Epithelial cell of prostate (primary cell): ENCODE measurements at regions not wholly inside any gene's neighbourhood (a gene's known extent, or its start where the extent isn't known, plus 50 kb on each side); places are given as distances from the start of the nearest gene placed in this dataset.
"Not testable (repeated sequence)": the region's sequence is repeated elsewhere in the genome, so short reads cannot be mapped to it uniquely, and the experiment has no call there.

Source experiments
- DNase-seq: peaks from one replicate; pipeline ENCODE4 v3.0.0-alpha.2; 2011; ENCODE audit warnings: low read depth, low spot score
- H3K27ac ChIP-seq: fragments of 450-650 bp; 2 replicates; pipeline ENCODE4 v1.5.1; 2017; ENCODE audit warnings: mild to moderate bottlenecking

DNA sequence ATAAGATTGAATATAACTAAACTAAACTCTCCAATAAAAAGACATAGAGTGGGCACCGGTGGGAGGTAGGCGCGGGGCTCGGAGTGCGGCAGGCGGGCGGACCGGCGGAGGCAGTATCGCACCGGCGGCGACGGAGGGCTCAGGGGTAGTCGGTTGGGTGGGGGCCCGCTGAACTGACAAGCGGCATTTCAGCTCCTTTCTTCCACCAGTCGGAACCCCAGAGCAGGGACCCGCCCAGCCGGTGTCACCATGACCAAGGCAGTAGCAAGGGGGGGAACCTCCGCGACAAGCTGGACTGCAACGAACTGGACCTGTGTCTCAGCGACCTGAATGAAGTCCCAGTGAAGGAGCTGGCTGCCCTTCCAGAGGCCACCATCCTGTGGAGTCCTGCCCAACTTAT, 156.7 kb downstream of the HINT1 start:
- DNase-seq = no peak
- no peak overlapping the region for H3K27ac ChIP-seq

GRCh38 chr5:131005963-131006684, 158.9 kb downstream of the HINT1 start:
- no peak overlapping the region for H3K27ac ChIP-seq
- no peak for DNase-seq

- no peak for DNase-seq
- no peak overlapping the region for H3K27ac ChIP-seq
Observed at GRCh38 chr5:131001507-131001906, 163.5 kb downstream of the HINT1 start.

- DNase-seq = no peak
- no peak overlapping the region for H3K27ac ChIP-seq
Observed at GRCh38 chr5:131000289-131000688, 164.8 kb downstream of the HINT1 start.

DNA sequence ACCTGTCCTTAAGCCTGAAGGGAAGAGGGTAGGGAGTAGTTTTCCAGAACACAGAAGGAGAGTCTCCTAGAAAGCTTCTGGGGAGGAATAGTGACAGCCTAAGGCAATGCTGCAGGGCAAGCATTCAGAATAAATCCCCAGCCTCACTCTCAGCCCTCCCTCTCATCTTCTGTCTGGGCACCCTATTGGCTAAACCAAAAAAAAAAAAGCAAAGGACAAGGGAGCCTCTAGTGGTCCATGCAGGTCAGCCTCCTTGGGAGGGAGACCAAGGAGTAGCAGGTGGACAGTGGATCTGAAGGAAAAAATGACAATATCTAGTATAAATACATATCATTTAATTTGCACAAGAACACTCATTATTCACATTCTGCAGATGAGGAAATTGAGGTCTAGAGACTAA, 168.3 kb downstream of the HINT1 start:
- not testable (repeated sequence) for DNase-seq, H3K27ac ChIP-seq

DNA sequence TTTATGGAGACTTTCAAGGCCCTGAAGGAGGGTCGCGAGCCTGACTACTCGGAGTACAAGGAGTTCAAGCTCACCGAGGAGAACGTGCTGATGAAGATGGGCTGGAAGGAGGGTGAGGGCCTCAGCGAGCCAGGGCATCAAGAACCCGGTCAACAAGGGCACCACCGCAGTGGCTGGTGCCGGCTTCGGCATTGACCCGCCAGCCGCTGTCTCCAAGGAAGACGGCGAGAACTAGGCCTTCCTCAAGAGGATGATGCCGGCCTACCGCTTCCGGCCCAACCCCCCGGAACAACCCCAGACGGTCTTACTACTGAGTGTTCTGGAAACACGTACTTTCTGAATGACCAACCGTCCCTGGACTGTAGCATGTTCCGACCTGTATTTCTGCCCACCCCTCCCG, 169.2 kb downstream of the HINT1 start:
- DNase-seq = no peak
- H3K27ac ChIP-seq = no peak overlapping the region

GRCh38 chr5:130995254-130995515, 169.9 kb downstream of the HINT1 start:
- DNase-seq = no peak
- no peak overlapping the region for H3K27ac ChIP-seq

DNA sequence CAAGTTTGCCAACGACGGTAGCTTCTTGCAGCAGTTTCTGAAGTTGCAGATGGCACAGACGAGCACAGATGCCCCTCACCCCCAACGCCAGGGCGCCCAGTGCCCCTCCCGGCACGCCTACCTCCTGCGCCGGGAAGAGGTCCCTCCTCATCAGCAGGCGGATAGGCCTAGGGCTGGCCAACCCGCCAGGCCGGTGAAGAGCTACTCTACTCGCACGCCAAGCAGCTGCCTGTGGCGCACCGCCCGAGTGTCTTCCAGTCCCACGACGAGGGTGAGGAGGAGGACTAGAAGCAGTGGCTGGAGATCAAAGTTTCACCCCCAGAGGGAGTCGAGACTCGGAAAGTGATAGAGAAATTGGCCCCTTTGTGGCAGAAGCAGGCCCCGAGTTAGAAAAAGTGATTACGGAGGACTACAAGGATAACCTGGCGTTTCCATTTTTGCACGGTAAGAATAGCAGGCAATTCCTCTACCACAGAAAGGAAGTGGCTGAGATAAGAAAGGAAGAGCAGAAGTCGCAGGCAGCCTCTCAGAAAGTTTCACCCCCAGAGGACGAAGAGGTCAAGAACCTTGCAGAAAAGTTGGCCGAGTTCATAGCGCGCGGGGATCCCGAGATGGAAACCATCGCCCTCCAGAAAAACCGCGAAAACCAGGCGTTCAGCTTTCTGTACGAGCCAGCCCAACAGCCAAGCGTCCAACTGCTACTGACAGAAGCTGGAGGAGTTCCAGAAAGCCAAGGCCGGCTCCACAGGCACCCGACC, 170.4 kb downstream of the HINT1 start:
- no peak overlapping the region for H3K27ac ChIP-seq
- no peak for DNase-seq

DNA sequence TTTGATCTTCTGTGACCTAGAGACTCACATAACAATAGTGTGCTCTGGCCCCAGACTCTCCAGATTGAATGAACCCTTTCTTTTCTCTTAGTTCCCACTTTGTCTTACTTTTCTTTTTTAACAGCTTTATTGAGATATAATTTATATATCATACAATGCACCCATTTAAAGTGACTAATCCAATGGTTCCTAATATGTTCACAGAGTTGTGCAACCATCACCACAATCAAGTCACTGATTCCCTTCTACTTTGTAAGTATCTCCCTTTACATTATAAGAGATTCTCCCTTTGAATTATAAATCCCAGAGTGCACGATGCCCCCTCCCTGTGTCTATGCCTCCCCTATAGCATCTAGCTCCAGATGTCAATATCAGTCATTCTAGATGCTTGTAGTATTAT, 172.4 kb downstream of the HINT1 start:
- H3K27ac ChIP-seq = no peak overlapping the region
- no peak for DNase-seq

- DNase-seq = no peak
- H3K27ac ChIP-seq = no peak overlapping the region
Observed at GRCh38 chr5:130992095-130992494, 173.0 kb downstream of the HINT1 start.

GRCh38 chr5:130985776-130986175, 179.3 kb downstream of the HINT1 start:
- DNase-seq = no peak
- H3K27ac ChIP-seq = no peak overlapping the region

- no peak for DNase-seq
- no peak overlapping the region for H3K27ac ChIP-seq
Observed at GRCh38 chr5:130981663-130982062, 183.4 kb downstream of the HINT1 start.

- DNase-seq = no peak
- no peak overlapping the region for H3K27ac ChIP-seq
Observed at GRCh38 chr5:130978475-130978874, 186.6 kb downstream of the HINT1 start.

DNA sequence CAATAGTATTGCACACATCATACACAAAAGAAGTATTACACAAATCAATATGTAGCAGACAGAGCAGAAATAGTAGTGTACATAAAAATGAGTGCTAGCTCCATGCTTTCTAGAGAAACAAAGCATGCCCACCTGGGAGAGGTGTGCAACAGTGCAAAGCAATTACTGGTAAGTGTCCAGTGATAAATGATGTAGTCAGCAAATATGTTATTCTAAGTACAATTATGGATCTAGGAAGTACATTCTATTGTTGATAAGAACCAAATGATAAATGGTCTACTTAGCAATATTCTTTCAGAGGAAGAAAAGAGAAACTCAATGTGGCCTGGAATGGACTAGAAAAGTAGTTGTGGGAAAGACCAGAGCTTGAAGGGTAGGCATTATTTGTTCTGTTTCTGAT, 188.6 kb downstream of the HINT1 start:
- no peak overlapping the region for H3K27ac ChIP-seq
- DNase-seq = no peak

DNA sequence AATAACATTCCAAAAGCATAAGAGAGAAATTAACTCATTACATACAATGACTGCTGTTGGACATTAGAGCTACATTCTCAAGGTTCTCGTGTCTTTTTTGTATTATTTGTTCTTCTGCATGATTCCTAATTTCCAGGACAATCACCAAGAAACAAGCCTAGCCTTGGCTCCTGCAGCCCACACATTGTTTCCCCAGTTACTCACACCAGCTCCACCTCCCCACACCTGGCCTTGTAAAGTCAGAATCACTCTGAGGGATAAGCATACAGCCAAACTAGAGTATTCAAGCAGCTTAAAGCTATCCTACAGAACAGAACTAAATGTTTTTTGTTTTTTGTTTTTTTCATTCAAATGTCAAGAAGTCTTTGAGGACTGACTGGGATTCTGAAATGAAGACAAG, 189.2 kb downstream of the HINT1 start:
- H3K27ac ChIP-seq = peak overlapping the region; percentile 15
- peak; percentile 26 for DNase-seq

GRCh38 chr5:130975299-130975698, 189.8 kb downstream of the HINT1 start:
- peak overlapping the region; percentile 15 for H3K27ac ChIP-seq
- DNase-seq = no peak

- no peak overlapping the region for H3K27ac ChIP-seq
- no peak for DNase-seq
Observed at GRCh38 chr5:130974021-130974683, 190.9 kb downstream of the HINT1 start.

DNA sequence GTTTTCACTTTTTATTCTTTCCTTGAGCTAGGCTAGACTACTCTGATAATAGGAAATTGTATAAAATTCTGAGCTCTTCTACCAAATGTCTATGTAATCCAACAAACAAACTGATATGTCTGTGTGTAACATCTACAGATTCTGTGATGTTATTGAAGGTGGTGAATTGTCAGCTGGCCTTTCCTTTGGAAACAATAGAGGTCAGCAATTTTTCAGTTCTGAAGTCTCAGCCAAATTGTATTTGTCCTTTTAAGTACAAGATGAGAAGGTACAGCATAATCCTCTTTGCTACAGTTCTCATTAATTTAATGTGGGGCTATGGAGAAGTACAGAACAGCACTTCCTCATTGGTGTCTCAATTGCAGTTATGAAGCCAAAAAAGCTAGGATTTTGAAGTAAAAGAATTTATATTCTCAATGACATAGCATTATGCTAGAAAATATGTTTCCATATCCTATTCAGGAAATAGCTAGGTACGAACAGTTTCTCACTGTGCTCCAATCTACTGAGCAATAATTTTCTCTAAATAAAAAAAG, 198.0 kb downstream of the HINT1 start:
- H3K27ac ChIP-seq = no peak overlapping the region
- no peak for DNase-seq

GRCh38 chr5:130965920-130966319, 199.1 kb downstream of the HINT1 start:
- DNase-seq = no peak
- no peak overlapping the region for H3K27ac ChIP-seq

GRCh38 chr5:130965360-130965759, 199.7 kb downstream of the HINT1 start:
- no peak overlapping the region for H3K27ac ChIP-seq
- DNase-seq = no peak
